ENCODE measurements at regions not wholly inside any gene's neighbourhood (a gene's known extent, or its start where the extent isn't known, plus 50 kb on each side); places are given as distances from the start of the nearest gene placed in this dataset.

- POLR2A ChIA-PET, result no interaction called here
- H3K27ac ChIP-seq, result no peak overlapping the region
- DNase-seq (ENCODE audit: low read depth in 1 of 2, low spot score in 1 of 2) (no peak), FAIRE-seq (no peak), ATAC-seq (no peak)
- no peak overlapping the region for H3K4me3 ChIP-seq
- peak overlapping the region; percentile 52; the same call in 2 of the 3 replicates for H3K4me2 ChIP-seq
- WGBS (ENCODE audit: missing lambda C conversion rate), result 6% methylated on average over 1 of the region's 1 CpG
- CTCF ChIA-PET, result interaction anchor here (0.6 to 0.7 kb wide), 2 partner anchors 11 to 32 kb away, joined by 3 read pairs; no protein-coding TSS in a partner anchor
- TF ChIP-seq MAZ (IDR thresholded peaks at IDR 0.05; ENCODE audit: borderline replicate concordance, low read depth, low read length) (no peak), NFE2L2 (conservative IDR thresholded peaks at IDR 0.05; ENCODE audit: low read length) (no peak)
- H3K9me3 ChIP-seq, result no peaks in the 10 kb centered on the region
- no peaks in the 10 kb centered on the region for H3K4me1 ChIP-seq
Measured at GRCh38 chr2:83953697-83954096, 505.4 kb downstream of the SUCLG1 start.

DNA sequence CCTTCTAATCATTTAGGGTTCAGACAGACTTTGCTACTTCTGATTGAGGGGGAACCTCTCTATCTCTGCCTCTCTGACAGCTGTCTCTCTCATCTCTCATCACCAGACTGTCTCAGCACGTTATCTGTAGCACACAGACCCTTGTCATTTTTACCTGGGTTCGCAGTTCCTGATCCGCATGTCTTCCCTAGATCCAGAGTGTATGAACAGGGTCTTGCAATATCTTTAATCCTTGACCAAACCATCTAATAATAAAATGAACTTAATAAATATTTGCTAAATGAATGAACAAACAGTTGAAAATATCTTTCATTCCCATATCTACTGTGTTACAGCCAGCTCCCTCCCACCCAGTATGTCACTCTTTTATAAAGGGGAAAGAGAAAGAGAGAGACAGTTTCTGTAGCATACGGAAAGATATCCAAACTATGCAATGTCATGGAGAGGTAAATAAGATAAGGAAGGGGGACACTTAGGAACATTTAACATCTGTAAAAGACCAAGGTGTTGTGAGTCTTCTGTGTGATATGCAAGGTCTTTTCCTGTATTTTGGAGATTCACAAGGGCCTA lies 507.6 kb downstream of the SUCLG1 start:
- no peak overlapping the region for H3K4me2 ChIP-seq
- H3K4me3 ChIP-seq, result no peak overlapping the region
- H3K9me3 ChIP-seq, result no peaks in the 10 kb centered on the region
- H3K27ac ChIP-seq, result no peak overlapping the region
- WGBS (ENCODE audit: missing lambda C conversion rate), result 57% methylated on average over 4 of the region's 4 CpGs
- ATAC-seq, result no peak
- ChIA-PET CTCF (no interaction called here), POLR2A (no interaction called here)
- no peak for TF ChIP-seq MAX (IDR thresholded peaks at IDR 0.05)
- no peak for TF ChIP-seq HOXA7 (CRISPR knock-in tag; IDR thresholded peaks at IDR 0.05)
- no peak for DNase-seq (ENCODE audit: low read depth in 1 of 2, low spot score in 1 of 2)
- no peaks in the 10 kb centered on the region for H3K4me1 ChIP-seq
- no peak for FAIRE-seq

DNA sequence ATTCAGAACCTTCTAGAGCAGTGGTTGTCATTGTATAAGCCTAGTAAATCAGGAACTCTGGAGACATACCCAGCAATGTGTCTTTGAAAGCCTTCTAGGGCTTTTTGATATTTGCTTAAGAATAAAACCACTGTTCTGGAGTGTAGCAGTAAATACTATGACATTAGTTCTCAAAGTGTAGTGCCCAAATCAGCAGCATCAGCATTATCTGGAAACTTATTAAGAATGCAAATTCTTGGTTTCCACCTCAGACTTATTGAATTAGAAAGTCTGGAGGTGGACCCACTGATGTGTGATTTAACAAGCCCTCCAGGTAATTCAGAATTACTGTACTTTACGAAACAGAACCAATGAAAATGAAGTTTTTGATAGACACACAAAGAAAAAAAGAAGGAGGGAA lies 509.7 kb downstream of the SUCLG1 start:
- ChIA-PET CTCF (no interaction called here), POLR2A (no interaction called here)
- Histone ChIP-seq H3K4me3 (no peak overlapping the region), H3K4me1 (no peaks in the 10 kb centered on the region), H3K9me3 (no peaks in the 10 kb centered on the region), H3K27ac (no peak overlapping the region), H3K4me2 (no peak overlapping the region)
- DNase-seq (ENCODE audit: low read depth in 1 of 2, low spot score in 1 of 2), result no peak
- WGBS (ENCODE audit: missing lambda C conversion rate), result 6% methylated on average over 1 of the region's 1 CpG
- TF ChIP-seq EP300 (IDR thresholded peaks at IDR 0.05) (no peak), MAFK (IDR thresholded peaks at IDR 0.05; ENCODE audit: partially characterized antibody) (peak; percentile 71), ELK1 (IDR thresholded peaks at IDR 0.05; ENCODE audit: low read depth, low read length) (no peak), CEBPB (IDR thresholded peaks at IDR 0.05) (no peak), SMC3 (IDR thresholded peaks at IDR 0.05) (no peak), FOXS1 (CRISPR knock-in tag; IDR thresholded peaks at IDR 0.05) (no peak), ZC3H11A (IDR thresholded peaks at IDR 0.05) (no peak)
- no peak for ATAC-seq
- FAIRE-seq, result no peak

DNA sequence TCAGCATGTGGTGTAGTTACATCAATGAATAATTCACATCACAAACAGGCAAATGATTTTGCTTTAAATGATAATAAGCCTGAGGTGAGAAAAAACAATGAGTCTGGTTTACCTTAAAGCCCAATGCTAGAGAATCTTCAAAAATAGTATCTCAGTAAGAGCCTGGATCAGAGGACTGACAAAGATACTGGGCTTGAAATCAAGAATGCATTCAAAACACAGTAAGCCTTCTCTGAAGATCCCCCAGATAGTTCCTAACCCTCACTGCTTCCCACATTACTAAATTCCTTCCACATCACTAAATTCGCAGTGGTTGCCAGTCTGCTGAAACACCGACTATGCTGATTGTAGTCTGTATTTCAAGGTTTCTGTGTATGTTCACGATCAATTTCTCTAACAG lies 514.9 kb downstream of the SUCLG1 start:
- FAIRE-seq (no peak), ATAC-seq (no peak), DNase-seq (ENCODE audit: low read depth in 1 of 2, low spot score in 1 of 2) (no peak)
- no peak overlapping the region for H3K4me2 ChIP-seq
- TF ChIP-seq CBX2 (IDR thresholded peaks at IDR 0.05; ENCODE audit: borderline replicate concordance, low read depth) (no peak), MAFK (IDR thresholded peaks at IDR 0.05; ENCODE audit: partially characterized antibody) (no peak), PBX3 (IDR thresholded peaks at IDR 0.05) (no peak), RFX5 (IDR thresholded peaks at IDR 0.05) (no peak), CHD4 (IDR thresholded peaks at IDR 0.05; ENCODE audit: borderline replicate concordance) (no peak), FOSL2 (IDR thresholded peaks at IDR 0.05) (no peak), FOSL2 (CRISPR knock-in tag; IDR thresholded peaks at IDR 0.05) (no peak)
- TF ChIP-seq, protein P1, sequence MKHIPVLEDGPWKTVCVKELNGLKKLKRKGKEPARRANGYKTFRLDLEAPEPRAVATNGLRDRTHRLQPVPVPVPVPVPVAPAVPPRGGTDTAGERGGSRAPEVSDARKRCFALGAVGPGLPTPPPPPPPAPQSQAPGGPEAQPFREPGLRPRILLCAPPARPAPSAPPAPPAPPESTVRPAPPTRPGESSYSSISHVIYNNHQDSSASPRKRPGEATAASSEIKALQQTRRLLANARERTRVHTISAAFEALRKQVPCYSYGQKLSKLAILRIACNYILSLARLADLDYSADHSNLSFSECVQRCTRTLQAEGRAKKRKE (CRISPR knock-in tag; IDR thresholded peaks at IDR 0.05; ENCODE audit: low read depth), result no peak
- H3K27ac ChIP-seq, result no peak overlapping the region
- no peak overlapping the region for H3K4me3 ChIP-seq
- 13% methylated on average over 3 of the region's 3 CpGs for WGBS (ENCODE audit: missing lambda C conversion rate)
- H3K9me3 ChIP-seq, result no peaks in the 10 kb centered on the region
- no peaks in the 10 kb centered on the region for H3K4me1 ChIP-seq
- ChIA-PET POLR2A (no interaction called here), CTCF (no interaction called here)
